ENCODE measurements at regions not wholly inside any gene's neighbourhood (a gene's known extent, or its start where the extent isn't known, plus 50 kb on each side); places are given as distances from the start of the nearest gene placed in this dataset.

DNA sequence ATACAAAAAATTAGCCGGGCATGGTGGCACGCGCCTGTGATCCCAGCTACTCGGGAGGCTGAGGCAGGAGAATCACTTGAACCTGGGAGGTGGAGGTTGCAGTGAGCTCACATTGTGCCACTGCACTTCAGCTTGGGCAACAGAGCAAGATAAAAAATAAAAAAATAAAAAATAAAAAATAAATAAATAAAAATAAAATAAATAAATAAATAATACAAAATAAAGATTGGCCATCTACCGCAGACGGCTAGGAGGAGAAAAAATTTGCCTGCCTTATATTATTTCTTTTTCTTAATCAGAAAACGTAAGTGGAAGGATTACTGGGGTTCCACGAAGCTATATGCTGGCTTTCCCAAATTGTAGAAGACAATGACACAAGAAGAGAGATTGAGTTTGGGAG is 229.7 kb downstream of the EPHA4 start:
- ATAC-seq (no peak), FAIRE-seq (no peak), DNase-seq (ENCODE audit: extremely low read depth in 1 of 4, low spot score in 3 of 4) (no peak)
- no peak for TF ChIP-seq NEUROD1 (IDR thresholded peaks at IDR 0.05; ENCODE audit: borderline replicate concordance, low read depth, low read length, partially characterized antibody)
- no peak for TF ChIP-seq ZNF79 (CRISPR knock-in tag; IDR thresholded peaks at IDR 0.05; ENCODE audit: low read depth)
- no peak for TF ChIP-seq ZFPM2 (CRISPR knock-in tag; IDR thresholded peaks at IDR 0.05)
- no peak for TF ChIP-seq PHB (CRISPR knock-in tag; IDR thresholded peaks at IDR 0.05)
- TF ChIP-seq DPF2 (IDR thresholded peaks at IDR 0.05), result no peak
- TF ChIP-seq HDAC3 (IDR thresholded peaks at IDR 0.05; ENCODE audit: borderline replicate concordance, partially characterized antibody), result no peak
- TF ChIP-seq EGR1 (conservative IDR thresholded peaks at IDR 0.05), result no peak
- no peak for TF ChIP-seq ZNF586 (CRISPR knock-in tag; conservative IDR thresholded peaks at IDR 0.05)
- TF ChIP-seq, protein P1, sequence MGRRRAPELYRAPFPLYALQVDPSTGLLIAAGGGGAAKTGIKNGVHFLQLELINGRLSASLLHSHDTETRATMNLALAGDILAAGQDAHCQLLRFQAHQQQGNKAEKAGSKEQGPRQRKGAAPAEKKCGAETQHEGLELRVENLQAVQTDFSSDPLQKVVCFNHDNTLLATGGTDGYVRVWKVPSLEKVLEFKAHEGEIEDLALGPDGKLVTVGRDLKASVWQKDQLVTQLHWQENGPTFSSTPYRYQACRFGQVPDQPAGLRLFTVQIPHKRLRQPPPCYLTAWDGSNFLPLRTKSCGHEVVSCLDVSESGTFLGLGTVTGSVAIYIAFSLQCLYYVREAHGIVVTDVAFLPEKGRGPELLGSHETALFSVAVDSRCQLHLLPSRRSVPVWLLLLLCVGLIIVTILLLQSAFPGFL (CRISPR knock-in tag; IDR thresholded peaks at IDR 0.05), result no peak
- no peak for TF ChIP-seq NFRKB (IDR thresholded peaks at IDR 0.05; ENCODE audit: low read depth)
- no peak for TF ChIP-seq RBM17 (IDR thresholded peaks at IDR 0.05; ENCODE audit: borderline replicate concordance, low read depth, low read length)
- no peak for TF ChIP-seq ZNF253 (CRISPR knock-in tag; conservative IDR thresholded peaks at IDR 0.05)
- no peak for TF ChIP-seq TRIM28 (IDR thresholded peaks at IDR 0.05)
- TF ChIP-seq GATA2 (CRISPR knock-in tag; IDR thresholded peaks at IDR 0.05), result no peak
- TF ChIP-seq MTA3 (IDR thresholded peaks at IDR 0.05; ENCODE audit: borderline replicate concordance), result no peak
- TF ChIP-seq ZNF121 (CRISPR knock-in tag; conservative IDR thresholded peaks at IDR 0.05), result no peak
- no peak for TF ChIP-seq KLF10 (CRISPR knock-in tag; IDR thresholded peaks at IDR 0.05)
- TF ChIP-seq CBX1 (IDR thresholded peaks at IDR 0.05; ENCODE audit: low read depth), result no peak
- no peak for TF ChIP-seq BRD9 (IDR thresholded peaks at IDR 0.05; ENCODE audit: low read depth, partially characterized antibody)
- TF ChIP-seq, protein P2, sequence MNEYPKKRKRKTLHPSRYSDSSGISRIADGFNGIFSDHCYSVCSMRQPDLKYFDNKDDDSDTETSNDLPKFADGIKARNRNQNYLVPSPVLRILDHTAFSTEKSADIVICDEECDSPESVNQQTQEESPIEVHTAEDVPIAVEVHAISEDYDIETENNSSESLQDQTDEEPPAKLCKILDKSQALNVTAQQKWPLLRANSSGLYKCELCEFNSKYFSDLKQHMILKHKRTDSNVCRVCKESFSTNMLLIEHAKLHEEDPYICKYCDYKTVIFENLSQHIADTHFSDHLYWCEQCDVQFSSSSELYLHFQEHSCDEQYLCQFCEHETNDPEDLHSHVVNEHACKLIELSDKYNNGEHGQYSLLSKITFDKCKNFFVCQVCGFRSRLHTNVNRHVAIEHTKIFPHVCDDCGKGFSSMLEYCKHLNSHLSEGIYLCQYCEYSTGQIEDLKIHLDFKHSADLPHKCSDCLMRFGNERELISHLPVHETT (CRISPR knock-in tag; conservative IDR thresholded peaks at IDR 0.05 in 1 of 2, IDR thresholded peaks at IDR 0.05 in 1 of 2), result no peak
- ChIA-PET POLR2A (no interaction called here), CTCF (ENCODE audit: low intra/inter-chr PET ratio) (no interaction called here)
- Histone ChIP-seq H3K27me3 (ENCODE audit: control insufficient read depth in 2 of 2, insufficient read depth in 2 of 2, low read length in 2 of 2) (no peaks in the 10 kb centered on the region), H3K79me2 (ENCODE audit: control insufficient read depth, insufficient read depth, low read length) (no peaks in the 10 kb centered on the region), H3K27ac (ENCODE audit: extremely low read depth, low read depth, low read length) (no peak overlapping the region), H3K9me1 (ENCODE audit: control insufficient read depth, insufficient read depth, low read length) (no peaks in the 10 kb centered on the region), H3K4me1 (replicated peaks in 1 of 2; ENCODE audit: control insufficient read depth in 2 of 2, insufficient read depth in 2 of 2, low read length in 2 of 2) (no peaks in the 10 kb centered on the region), H2AFZ (ENCODE audit: low read depth, low read length) (no peak overlapping the region), H3K4me3 (no peak overlapping the region), H3K9me3 (replicated peaks; ENCODE audit: control insufficient read depth, insufficient read depth, low read depth, low read length) (no peaks in the 10 kb centered on the region), H3K4me2 (ENCODE audit: insufficient read depth, low read length) (no peak overlapping the region), H3K9ac (ENCODE audit: insufficient read depth in 1 of 2, low read depth in 2 of 2, low read length in 2 of 2) (no peak overlapping the region), H4K20me1 (replicated peaks; ENCODE audit: control insufficient read depth, insufficient read depth, low read length) (no peaks in the 10 kb centered on the region), H3K36me3 (ENCODE audit: control insufficient read depth, insufficient read depth, low read length) (no peaks in the 10 kb centered on the region)
- WGBS (ENCODE audit: insufficient coverage, low coverage, missing lambda C conversion rate), result 7% methylated on average over 8 of the region's 8 CpGs
- intact Hi-C loops (cut with micrococcal nuclease) (no loop called here), in situ Hi-C loops (cut with MboI) (no loop called here)
- BruUV-seq (replicated peaks), result no TSS peak

Data from K562 (cell line).